ENCODE measurements at regions not wholly inside any gene's neighbourhood (a gene's known extent, or its start where the extent isn't known, plus 50 kb on each side); places are given as distances from the start of the nearest gene placed in this dataset.

- Histone ChIP-seq H3K4me1 (ENCODE audit: control insufficient read depth, insufficient read depth, low read length) (peaks cover 45% of the 10 kb centered on the region), H3K4me3 (ENCODE audit: low read length) (peak overlapping the region; percentile 48), H3K36me3 (ENCODE audit: control insufficient read depth, insufficient read depth, low read length, severe bottlenecking) (no peaks in the 10 kb centered on the region), H3K27me3 (replicated peaks; ENCODE audit: control insufficient read depth, insufficient read depth, low read length) (no peaks in the 10 kb centered on the region), H3K9ac (ENCODE audit: low read length) (peak overlapping the region; percentile 30), H3K9me3 (ENCODE audit: control insufficient read depth, low read length) (no peaks in the 10 kb centered on the region)
- no peak for DNase-seq (ENCODE audit: low read depth)
Observed at GRCh38 chr6:132016396-132016795, 65.2 kb upstream of the CCN2 start.

- DNase-seq (ENCODE audit: low read depth): peak; percentile 90
- peak overlapping the region; percentile 56 for H3K4me3 ChIP-seq (ENCODE audit: low read length)
- peak overlapping the region; percentile 47 for H3K9ac ChIP-seq (ENCODE audit: low read length)
- peaks cover 38% of the 10 kb centered on the region for H3K4me1 ChIP-seq (ENCODE audit: control insufficient read depth, insufficient read depth, low read length)
- no peaks in the 10 kb centered on the region for H3K27me3 ChIP-seq (replicated peaks; ENCODE audit: control insufficient read depth, insufficient read depth, low read length)
- no peaks in the 10 kb centered on the region for H3K36me3 ChIP-seq (ENCODE audit: control insufficient read depth, insufficient read depth, low read length, severe bottlenecking)
- H3K9me3 ChIP-seq (ENCODE audit: control insufficient read depth, low read length): no peaks in the 10 kb centered on the region
Observed at GRCh38 chr6:132011582-132011981, 60.4 kb upstream of the CCN2 start.

GRCh38 chr6:132009175-132009574, 58.0 kb upstream of the CCN2 start:
- no peak overlapping the region for H3K9ac ChIP-seq (ENCODE audit: low read length)
- DNase-seq (ENCODE audit: low read depth): no peak
- H3K36me3 ChIP-seq (ENCODE audit: control insufficient read depth, insufficient read depth, low read length, severe bottlenecking): no peaks in the 10 kb centered on the region
- H3K9me3 ChIP-seq (ENCODE audit: control insufficient read depth, low read length): peaks cover 5% of the 10 kb centered on the region
- H3K4me3 ChIP-seq (ENCODE audit: low read length): no peak overlapping the region
- H3K4me1 ChIP-seq (ENCODE audit: control insufficient read depth, insufficient read depth, low read length): peaks cover 28% of the 10 kb centered on the region
- H3K27me3 ChIP-seq (replicated peaks; ENCODE audit: control insufficient read depth, insufficient read depth, low read length): no peaks in the 10 kb centered on the region

GRCh38 chr6:132007474-132008190, 56.5 kb upstream of the CCN2 start:
- no peak overlapping the region for H3K4me3 ChIP-seq (ENCODE audit: low read length)
- DNase-seq (ENCODE audit: low read depth): peak; percentile 68
- H3K9me3 ChIP-seq (ENCODE audit: control insufficient read depth, low read length): peaks cover 19% of the 10 kb centered on the region
- no peaks in the 10 kb centered on the region for H3K27me3 ChIP-seq (replicated peaks; ENCODE audit: control insufficient read depth, insufficient read depth, low read length)
- no peaks in the 10 kb centered on the region for H3K36me3 ChIP-seq (ENCODE audit: control insufficient read depth, insufficient read depth, low read length, severe bottlenecking)
- H3K9ac ChIP-seq (ENCODE audit: low read length): no peak overlapping the region
- peaks cover 27% of the 10 kb centered on the region for H3K4me1 ChIP-seq (ENCODE audit: control insufficient read depth, insufficient read depth, low read length)

- no peak for DNase-seq (ENCODE audit: low read depth)
- no peaks in the 10 kb centered on the region for H3K36me3 ChIP-seq (ENCODE audit: control insufficient read depth, insufficient read depth, low read length, severe bottlenecking)
- H3K4me3 ChIP-seq (ENCODE audit: low read length): no peak overlapping the region
- peaks cover 19% of the 10 kb centered on the region for H3K9me3 ChIP-seq (ENCODE audit: control insufficient read depth, low read length)
- H3K4me1 ChIP-seq (ENCODE audit: control insufficient read depth, insufficient read depth, low read length): peaks cover 5% of the 10 kb centered on the region
- H3K27me3 ChIP-seq (replicated peaks; ENCODE audit: control insufficient read depth, insufficient read depth, low read length): no peaks in the 10 kb centered on the region
- H3K9ac ChIP-seq (ENCODE audit: low read length): no peak overlapping the region
Observed at GRCh38 chr6:132005178-132005577, 54.0 kb upstream of the CCN2 start.

- peaks cover 7% of the 10 kb centered on the region for H3K4me1 ChIP-seq (ENCODE audit: control insufficient read depth, insufficient read depth, low read length)
- no peaks in the 10 kb centered on the region for H3K27me3 ChIP-seq (replicated peaks; ENCODE audit: control insufficient read depth, insufficient read depth, low read length)
- H3K4me3 ChIP-seq (ENCODE audit: low read length): no peak overlapping the region
- H3K36me3 ChIP-seq (ENCODE audit: control insufficient read depth, insufficient read depth, low read length, severe bottlenecking): no peaks in the 10 kb centered on the region
- peaks cover 19% of the 10 kb centered on the region for H3K9me3 ChIP-seq (ENCODE audit: control insufficient read depth, low read length)
- no peak for DNase-seq (ENCODE audit: low read depth)
- H3K9ac ChIP-seq (ENCODE audit: low read length): no peak overlapping the region
Observed at GRCh38 chr6:132004668-132005067, 53.5 kb upstream of the CCN2 start.

GRCh38 chr6:132003516-132004178, 52.5 kb upstream of the CCN2 start:
- H3K4me3 ChIP-seq (ENCODE audit: low read length): no peak overlapping the region
- peaks cover 7% of the 10 kb centered on the region for H3K4me1 ChIP-seq (ENCODE audit: control insufficient read depth, insufficient read depth, low read length)
- peaks cover 19% of the 10 kb centered on the region for H3K9me3 ChIP-seq (ENCODE audit: control insufficient read depth, low read length)
- H3K36me3 ChIP-seq (ENCODE audit: control insufficient read depth, insufficient read depth, low read length, severe bottlenecking): no peaks in the 10 kb centered on the region
- no peak for DNase-seq (ENCODE audit: low read depth)
- no peaks in the 10 kb centered on the region for H3K27me3 ChIP-seq (replicated peaks; ENCODE audit: control insufficient read depth, insufficient read depth, low read length)
- no peak overlapping the region for H3K9ac ChIP-seq (ENCODE audit: low read length)
